Mucosa of descending colon (tissue), 3 donors: ENCODE measurements at regions not wholly inside any gene's neighbourhood (a gene's known extent, or its start where the extent isn't known, plus 50 kb on each side); places are given as distances from the start of the nearest gene placed in this dataset.
A peak's percentile ranks its signal among the peaks of the same experiment; 100 is the strongest.

ENCODE experiments used
- ATAC-seq: fragments of 200-7000 bp; cut with Tn5 transposase; one replicate; pipeline ENCODE4 v1.9.1; 2020; ENCODE audit warnings: mild to moderate bottlenecking, moderate library complexity
- DNase-seq, 3 donors: peaks; one replicate each; pipeline ENCODE4 v3.0.0-alpha.2; 2020
- H3K36me3 ChIP-seq: fragments of 200-600 bp; one replicate; pipeline ENCODE4 v1.8.0; 2021; ENCODE audit warnings: low read depth, mild to moderate bottlenecking
- H3K4me1 ChIP-seq: fragments of 200-600 bp; one replicate; pipeline ENCODE4 v1.8.0; 2021; ENCODE audit warnings: low read depth, mild to moderate bottlenecking
- H3K4me3 ChIP-seq: fragments of 200-600 bp; one replicate; pipeline ENCODE4 v1.8.0; 2021; ENCODE audit warnings: mild to moderate bottlenecking
- H3K9me3 ChIP-seq: fragments of 200-600 bp; one replicate; pipeline ENCODE4 v1.8.0; 2021; ENCODE audit warnings: mild to moderate bottlenecking
- CTCF ChIP-seq: fragments of 200-600 bp; IDR thresholded peaks from one replicate; pipeline ENCODE4 v1.8.0; 2022; ENCODE audit warnings: antibody characterized with exemption, mild to moderate bottlenecking
- intact Hi-C, 2 donors: fragments of 100-400 bp; cut with DNase I in 1 of 2; cut with micrococcal nuclease in 1 of 2; formaldehyde crosslinking; loops; one replicate each; pipeline versions ENCODE4 v1.11.0 to v1.11.1; 2022; cut with DNase I, micrococcal nuclease
- donor health status: DM: no; HTN: no; CAD: no; lungs with moderate emphysema.
- donor health status: DM: no; HTN: no; CAD: no.
- donor health status: DM: no; HTN: yes; CAD: no.

- Histone ChIP-seq H3K9me3 (no peaks in the 10 kb centered on the region), H3K4me3 (no peak overlapping the region), H3K4me1 (no peaks in the 10 kb centered on the region), H3K36me3 (no peaks in the 10 kb centered on the region)
- DNase-seq: no peak
- intact Hi-C loops: no loop called here
- no peak for TF ChIP-seq CTCF
- peak; percentile 81 for ATAC-seq
These were observed 219.8 kb upstream of the AGAP1 start for GRCh38 chr2:235274023-235274422.

GRCh38 chr2:235277485-235277884 lies 216.4 kb upstream of the AGAP1 start:
- Histone ChIP-seq H3K36me3 (no peaks in the 10 kb centered on the region), H3K4me1 (no peaks in the 10 kb centered on the region), H3K9me3 (no peaks in the 10 kb centered on the region), H3K4me3 (no peak overlapping the region)
- TF ChIP-seq CTCF: no peak
- no peak for DNase-seq
- no peak for ATAC-seq
- intact Hi-C loops: no loop called here

GRCh38 chr2:235278771-235279355 lies 215.0 kb upstream of the AGAP1 start:
- H3K36me3 ChIP-seq: no peaks in the 10 kb centered on the region
- H3K4me1 ChIP-seq: no peaks in the 10 kb centered on the region
- intact Hi-C loops: no loop called here
- TF ChIP-seq CTCF: no peak
- ATAC-seq: peak; percentile 86
- no peaks in the 10 kb centered on the region for H3K9me3 ChIP-seq
- H3K4me3 ChIP-seq: no peak overlapping the region
- no peak for DNase-seq

- no peak for TF ChIP-seq CTCF
- ATAC-seq: no peak
These were observed 213.9 kb upstream of the AGAP1 start for GRCh38 chr2:235279965-235280364.

GRCh38 chr2:235283246-235283645 lies 210.6 kb upstream of the AGAP1 start:
- intact Hi-C loops: no loop called here
- DNase-seq (no peak), ATAC-seq (no peak)
- TF ChIP-seq CTCF: no peak
- Histone ChIP-seq H3K4me1 (no peaks in the 10 kb centered on the region), H3K9me3 (no peaks in the 10 kb centered on the region), H3K36me3 (no peaks in the 10 kb centered on the region), H3K4me3 (no peak overlapping the region)

More at GRCh38 chr2:235279965-235280364, 213.9 kb upstream of the AGAP1 start:
- intact Hi-C loops: no loop called here
- Histone ChIP-seq H3K36me3 (no peaks in the 10 kb centered on the region), H3K9me3 (no peaks in the 10 kb centered on the region), H3K4me1 (no peaks in the 10 kb centered on the region), H3K4me3 (no peak overlapping the region)
- DNase-seq: no peak
